Testis (tissue), 2 donors: ENCODE measurements at regions not wholly inside any gene's neighbourhood (a gene's known extent, or its start where the extent isn't known, plus 50 kb on each side); places are given as distances from the start of the nearest gene placed in this dataset.

Experiments
- CTCF ChIP-seq, 3 experiments: fragments of 450-650 bp in 2 of 3; fragments of 200-600 bp in 1 of 3; sonication (generic) in 1 of 3; IDR thresholded peaks; one replicate each; pipeline ENCODE4 v1.5.1; 2016 to 2019; ENCODE audit warnings: antibody characterized with exemption in 3 of 3, mild to moderate bottlenecking in 2 of 3, moderate library complexity in 1 of 3
- POLR2A ChIP-seq: fragments of 450-650 bp; IDR thresholded peaks from one replicate; pipeline ENCODE4 v1.6.1; 2017; ENCODE audit warnings: antibody characterized with exemption, mild to moderate bottlenecking, moderate library complexity

- TF ChIP-seq CTCF (IDR thresholded peaks at IDR 0.05) (no peak), POLR2A (no peak)
Measured at GRCh38 chr16:74183601-74184360, 112.8 kb upstream of the PSMD7 start.
